ENCODE measurements at regions not wholly inside any gene's neighbourhood (a gene's known extent, or its start where the extent isn't known, plus 50 kb on each side); places are given as distances from the start of the nearest gene placed in this dataset.

DNA sequence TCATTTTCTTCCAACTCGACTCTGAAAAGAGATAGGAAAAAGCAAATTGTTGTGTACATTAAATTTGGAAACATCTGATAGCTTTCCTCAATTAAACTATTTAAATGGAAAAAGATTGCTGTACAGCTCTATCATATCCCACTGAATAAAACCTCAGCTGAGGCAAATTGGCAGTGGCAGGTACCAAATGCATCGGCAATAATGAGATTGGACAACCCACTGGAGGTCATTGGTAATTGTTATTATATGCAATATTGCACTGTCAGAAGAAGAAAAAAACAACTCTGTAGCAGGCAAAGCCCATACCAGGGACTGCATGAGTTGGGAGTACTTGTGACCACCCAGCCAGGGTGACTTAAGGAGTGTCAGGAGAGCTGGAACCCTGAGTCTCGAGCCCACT, 291.6 kb upstream of the SKOR2 start:
- Mint-ChIP-seq H3K9me3 (peaks cover 5% of the 10 kb centered on the region), H3K36me3 (ENCODE audit: low read depth) (no peaks in the 10 kb centered on the region), H3K27ac (no peak overlapping the region), H3K27me3 (peaks cover 21% of the 10 kb centered on the region), H3K4me1 (ENCODE audit: low read depth) (no peaks in the 10 kb centered on the region), H3K4me3 (no peak overlapping the region)
- ChIA-PET CTCF (no interaction called here), POLR2A (no interaction called here)
- ATAC-seq (ENCODE audit: poor library complexity) (no peak), DNase-seq (no peak)
- no peaks in the 10 kb centered on the region for H3K36me3 ChIP-seq (ENCODE audit: insufficient read depth, low read length)
- no peak overlapping the region for H3K4me3 ChIP-seq (ENCODE audit: low read length)
- intact Hi-C loops (cut with DNase I, micrococcal nuclease), result no loop called here
- H3K27ac ChIP-seq (ENCODE audit: low read depth in 1 of 2, low read length in 2 of 2), result no peak overlapping the region
- no peak for TF ChIP-seq CTCF (IDR thresholded peaks at IDR 0.05)
- no peaks in the 10 kb centered on the region for H3K4me1 ChIP-seq (ENCODE audit: insufficient read depth, low read length)
- H3K27me3 ChIP-seq (ENCODE audit: control insufficient read depth in 1 of 2, insufficient read depth in 2 of 2, low read length in 2 of 2), result no peaks in the 10 kb centered on the region
- H3K9me3 ChIP-seq (ENCODE audit: control insufficient read depth in 1 of 2, insufficient read depth in 1 of 2, low read length in 2 of 2), result peaks cover 0 to 8% of the 10 kb centered on the region in 2 experiments

GRCh38 chr18:47542551-47542950, 291.1 kb upstream of the SKOR2 start:
- no peak overlapping the region for H3K4me3 Mint-ChIP-seq
- intact Hi-C loops (cut with DNase I, micrococcal nuclease), result no loop called here
- H3K27me3 ChIP-seq (ENCODE audit: control insufficient read depth in 1 of 2, insufficient read depth in 2 of 2, low read length in 2 of 2), result no peaks in the 10 kb centered on the region
- ATAC-seq (ENCODE audit: poor library complexity) (no peak), DNase-seq (no peak)
- no peak overlapping the region for H3K27ac ChIP-seq (ENCODE audit: low read depth in 1 of 2, low read length in 2 of 2)
- H3K4me1 Mint-ChIP-seq (ENCODE audit: low read depth), result no peaks in the 10 kb centered on the region
- peaks cover 17% of the 10 kb centered on the region for H3K27me3 Mint-ChIP-seq
- H3K36me3 Mint-ChIP-seq (ENCODE audit: low read depth), result no peaks in the 10 kb centered on the region
- CTCF ChIA-PET, result no interaction called here
- no peak for TF ChIP-seq CTCF (IDR thresholded peaks at IDR 0.05)
- H3K36me3 ChIP-seq (ENCODE audit: insufficient read depth, low read length), result no peaks in the 10 kb centered on the region
- H3K4me1 ChIP-seq (ENCODE audit: insufficient read depth, low read length), result no peaks in the 10 kb centered on the region
- peaks cover 5% of the 10 kb centered on the region for H3K9me3 Mint-ChIP-seq
- POLR2A ChIA-PET, result no interaction called here
- H3K27ac Mint-ChIP-seq, result no peak overlapping the region
- H3K4me3 ChIP-seq (ENCODE audit: low read length), result no peak overlapping the region
- H3K9me3 ChIP-seq (ENCODE audit: control insufficient read depth in 1 of 2, insufficient read depth in 1 of 2, low read length in 2 of 2), result peaks cover 0 to 8% of the 10 kb centered on the region in 2 experiments

DNA sequence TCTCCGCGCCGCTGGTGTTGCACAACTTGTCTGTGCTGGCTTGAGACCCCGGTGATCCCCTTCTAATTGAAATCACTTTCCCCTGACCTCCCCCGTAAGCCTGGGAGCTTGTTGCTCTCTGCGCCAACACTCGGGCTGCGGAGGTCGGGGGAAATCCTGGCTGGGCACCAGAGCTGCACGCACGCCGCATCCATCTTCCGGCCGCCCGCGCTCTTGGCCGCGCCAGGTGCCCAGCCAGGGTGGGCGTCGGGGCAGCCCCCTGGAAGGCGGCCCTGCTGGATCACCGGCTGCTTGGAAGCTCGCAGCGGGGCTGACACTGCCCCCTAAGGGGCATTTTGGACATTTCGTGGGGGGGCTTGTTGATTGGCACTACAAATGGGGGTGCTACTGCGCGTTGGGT, 280.3 kb upstream of the SKOR2 start:
- H3K36me3 Mint-ChIP-seq (ENCODE audit: low read depth), result no peaks in the 10 kb centered on the region
- no peak overlapping the region for H3K4me3 ChIP-seq (ENCODE audit: low read length)
- H3K4me3 Mint-ChIP-seq, result no peak overlapping the region
- ATAC-seq (ENCODE audit: poor library complexity) (no peak), DNase-seq (no peak)
- ChIA-PET CTCF (no interaction called here), POLR2A (no interaction called here)
- H3K9me3 Mint-ChIP-seq, result no peaks in the 10 kb centered on the region
- no peak overlapping the region for H3K27ac Mint-ChIP-seq
- H3K27me3 ChIP-seq (ENCODE audit: control insufficient read depth in 1 of 2, insufficient read depth in 2 of 2, low read length in 2 of 2), result peaks cover 9 to 29% of the 10 kb centered on the region in 2 experiments
- TF ChIP-seq CTCF (IDR thresholded peaks at IDR 0.05), result no peak
- H3K27ac ChIP-seq (ENCODE audit: low read depth in 1 of 2, low read length in 2 of 2), result no peak overlapping the region
- no peaks in the 10 kb centered on the region for H3K36me3 ChIP-seq (ENCODE audit: insufficient read depth, low read length)
- peaks cover 60% of the 10 kb centered on the region for H3K27me3 Mint-ChIP-seq
- no peaks in the 10 kb centered on the region for H3K4me1 Mint-ChIP-seq (ENCODE audit: low read depth)
- intact Hi-C loops (cut with DNase I, micrococcal nuclease), result no loop called here
- H3K9me3 ChIP-seq (ENCODE audit: control insufficient read depth in 1 of 2, insufficient read depth in 1 of 2, low read length in 2 of 2), result peaks cover 0 to 7% of the 10 kb centered on the region in 2 experiments
- no peaks in the 10 kb centered on the region for H3K4me1 ChIP-seq (ENCODE audit: insufficient read depth, low read length)
